ENCODE measurements at regions not wholly inside any gene's neighbourhood (a gene's known extent, or its start where the extent isn't known, plus 50 kb on each side); places are given as distances from the start of the nearest gene placed in this dataset.

GRCh38 chr15:96703794-96704550, 373.5 kb downstream of the NR2F2 start:
- no peak for TF ChIP-seq CTCF (IDR thresholded peaks at IDR 0.05; ENCODE audit: borderline replicate concordance, extremely low read depth, low read length, poor library complexity, severe bottlenecking)
- no peak for TF ChIP-seq EZH2 (IDR thresholded peaks at IDR 0.05; ENCODE audit: borderline replicate concordance, low read depth, low read length, severe bottlenecking)
